Thyroid gland (tissue), 4 donors: ENCODE measurements at regions not wholly inside any gene's neighbourhood (a gene's known extent, or its start where the extent isn't known, plus 50 kb on each side); places are given as distances from the start of the nearest gene placed in this dataset.

Source experiments
- POLR2A ChIP-seq, 2 donors: fragments of 450-650 bp; IDR thresholded peaks; one replicate each; pipeline ENCODE4 v1.6.1; 2017; ENCODE audit warnings: antibody characterized with exemption in 2 of 2, mild to moderate bottlenecking in 2 of 2, moderate library complexity in 1 of 2
- TF ChIP-seq, protein P1 (sequence below), 6 experiments: fragments of 200-600 bp in 3 of 6; fragments of 450-650 bp in 3 of 6; sonication (generic) in 3 of 6; IDR thresholded peaks; one replicate each; pipeline ENCODE4 v1.5.1; 2016 to 2019; ENCODE audit warnings: antibody characterized with exemption in 6 of 6, mild to moderate bottlenecking in 2 of 6, inconsistent platforms in 1 of 6, moderate library complexity in 1 of 6

DNA sequence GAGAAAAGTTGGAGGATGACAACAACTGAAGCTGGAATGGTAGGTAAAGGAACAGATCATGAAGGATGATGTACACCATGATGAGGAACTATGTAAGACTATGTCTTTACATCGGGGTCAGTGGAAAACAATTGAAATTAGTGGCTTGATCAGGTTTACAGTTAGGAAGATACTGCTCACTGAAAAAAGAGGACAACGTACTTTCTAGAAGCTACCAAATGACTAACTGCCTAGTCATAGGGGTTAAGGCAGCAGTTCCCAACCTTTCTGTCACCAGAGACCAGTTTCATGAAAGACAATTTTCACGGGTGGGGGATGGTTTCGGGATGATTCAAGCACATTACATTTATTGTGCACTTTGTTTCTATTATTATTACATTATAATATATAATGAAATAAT, 91.6 kb upstream of the ANKRD1 start:
- TF ChIP-seq POLR2A (IDR thresholded peaks at IDR 0.05): no peak
- TF ChIP-seq, protein P1, sequence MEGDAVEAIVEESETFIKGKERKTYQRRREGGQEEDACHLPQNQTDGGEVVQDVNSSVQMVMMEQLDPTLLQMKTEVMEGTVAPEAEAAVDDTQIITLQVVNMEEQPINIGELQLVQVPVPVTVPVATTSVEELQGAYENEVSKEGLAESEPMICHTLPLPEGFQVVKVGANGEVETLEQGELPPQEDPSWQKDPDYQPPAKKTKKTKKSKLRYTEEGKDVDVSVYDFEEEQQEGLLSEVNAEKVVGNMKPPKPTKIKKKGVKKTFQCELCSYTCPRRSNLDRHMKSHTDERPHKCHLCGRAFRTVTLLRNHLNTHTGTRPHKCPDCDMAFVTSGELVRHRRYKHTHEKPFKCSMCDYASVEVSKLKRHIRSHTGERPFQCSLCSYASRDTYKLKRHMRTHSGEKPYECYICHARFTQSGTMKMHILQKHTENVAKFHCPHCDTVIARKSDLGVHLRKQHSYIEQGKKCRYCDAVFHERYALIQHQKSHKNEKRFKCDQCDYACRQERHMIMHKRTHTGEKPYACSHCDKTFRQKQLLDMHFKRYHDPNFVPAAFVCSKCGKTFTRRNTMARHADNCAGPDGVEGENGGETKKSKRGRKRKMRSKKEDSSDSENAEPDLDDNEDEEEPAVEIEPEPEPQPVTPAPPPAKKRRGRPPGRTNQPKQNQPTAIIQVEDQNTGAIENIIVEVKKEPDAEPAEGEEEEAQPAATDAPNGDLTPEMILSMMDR (IDR thresholded peaks at IDR 0.05): no peak
